Peyer's patch (tissue), 4 donors: ENCODE measurements at regions not wholly inside any gene's neighbourhood (a gene's known extent, or its start where the extent isn't known, plus 50 kb on each side); places are given as distances from the start of the nearest gene placed in this dataset.

Experiments used
- CTCF ChIP-seq, 6 experiments: fragments of 450-650 bp in 4 of 6; fragments of 200-600 bp in 2 of 6; sonication (generic) in 1 of 6; IDR thresholded peaks; one replicate each; pipeline ENCODE4 v1.5.1; 2017 to 2019; ENCODE audit warnings: antibody characterized with exemption in 6 of 6, mild to moderate bottlenecking in 3 of 6, moderate library complexity in 1 of 6
- POLR2A ChIP-seq, 2 donors: fragments of 450-650 bp; IDR thresholded peaks; one replicate each; pipeline ENCODE4 v1.5.1; 2017; ENCODE audit warnings: antibody characterized with exemption in 2 of 2, mild to moderate bottlenecking in 2 of 2, moderate library complexity in 2 of 2

- TF ChIP-seq POLR2A (IDR thresholded peaks at IDR 0.05), result no peak
- no peak for TF ChIP-seq CTCF (IDR thresholded peaks at IDR 0.05)
Measured at GRCh38 chr4:141469392-141469791, 167.0 kb upstream of the IL15 start.
